ENCODE measurements at regions not wholly inside any gene's neighbourhood (a gene's known extent, or its start where the extent isn't known, plus 50 kb on each side); places are given as distances from the start of the nearest gene placed in this dataset.
A peak's percentile ranks its signal among the peaks of the same experiment; 100 is the strongest.

DNA sequence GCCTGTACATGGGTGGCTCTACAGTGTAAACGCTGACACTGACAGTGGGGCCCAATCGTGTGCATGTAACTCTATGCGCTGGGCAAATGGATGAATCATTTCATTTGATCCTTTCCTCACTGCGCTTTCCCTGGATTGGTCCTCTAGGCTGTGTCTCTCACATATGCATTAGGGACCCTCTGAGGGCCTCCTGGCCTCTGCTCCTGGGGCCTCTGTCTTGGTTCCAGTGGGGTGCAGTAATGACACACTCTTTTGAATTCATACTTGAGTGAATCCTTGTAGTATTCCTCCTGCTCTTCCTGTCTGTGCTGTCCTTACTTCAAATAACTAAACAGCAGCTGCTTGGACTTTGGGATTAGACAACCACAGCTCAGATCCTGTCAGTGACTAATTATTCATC is 176.5 kb upstream of the ADO start:
- no peak for DNase-seq (ENCODE audit: low spot score)

DNA sequence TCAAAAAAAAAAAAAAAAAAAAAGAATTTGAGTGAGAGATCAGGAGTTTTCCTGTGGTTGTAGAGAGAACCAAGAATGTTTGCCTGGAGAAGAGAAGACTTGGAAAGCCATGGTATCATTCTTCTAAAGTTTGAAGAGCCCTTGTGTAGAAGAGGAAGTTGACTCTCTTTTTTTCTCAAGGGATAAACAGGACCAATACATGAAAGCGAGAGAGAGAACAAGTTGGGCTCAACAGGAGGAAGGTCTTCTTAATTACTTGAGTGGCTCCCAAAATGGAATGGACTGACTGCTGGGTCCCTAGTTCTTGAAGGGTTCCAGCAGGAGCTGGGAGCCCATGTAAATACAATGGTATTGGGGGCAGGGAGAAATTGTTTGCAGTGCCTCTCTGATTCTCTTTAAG is 173.3 kb upstream of the ADO start:
- DNase-seq (ENCODE audit: low spot score): no peak

GRCh38 chr10:62632071-62632809 is 172.3 kb upstream of the ADO start:
- DNase-seq (ENCODE audit: low spot score): peak; percentile 74

- no peak for DNase-seq (ENCODE audit: low spot score)
Measured at GRCh38 chr10:62633976-62634375, 170.5 kb upstream of the ADO start.

DNA sequence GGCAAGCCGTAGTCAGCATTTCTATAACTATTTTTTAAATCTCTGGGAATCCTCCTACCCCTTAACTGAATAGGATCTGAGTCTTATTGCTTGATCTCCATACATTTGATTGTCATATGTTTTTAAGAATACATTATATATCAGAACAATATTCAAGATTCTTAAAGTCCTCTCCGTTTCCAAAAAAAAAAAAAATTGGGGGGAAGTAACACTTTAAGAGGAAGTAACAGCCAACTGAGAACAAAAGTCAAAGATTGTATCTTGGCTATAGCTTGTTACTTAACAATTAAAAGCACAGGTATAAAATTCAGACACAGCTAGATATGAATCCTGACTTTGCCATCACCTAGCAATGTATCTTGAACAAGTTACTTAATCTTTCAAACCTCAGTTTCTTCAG is 169.9 kb upstream of the ADO start:
- no peak for DNase-seq (ENCODE audit: low spot score)

GRCh38 chr10:62635127-62635526 is 169.4 kb upstream of the ADO start:
- DNase-seq (ENCODE audit: low spot score): no peak

- no peak for DNase-seq (ENCODE audit: low spot score)
Measured at GRCh38 chr10:62636825-62637248, 167.7 kb upstream of the ADO start.

DNA sequence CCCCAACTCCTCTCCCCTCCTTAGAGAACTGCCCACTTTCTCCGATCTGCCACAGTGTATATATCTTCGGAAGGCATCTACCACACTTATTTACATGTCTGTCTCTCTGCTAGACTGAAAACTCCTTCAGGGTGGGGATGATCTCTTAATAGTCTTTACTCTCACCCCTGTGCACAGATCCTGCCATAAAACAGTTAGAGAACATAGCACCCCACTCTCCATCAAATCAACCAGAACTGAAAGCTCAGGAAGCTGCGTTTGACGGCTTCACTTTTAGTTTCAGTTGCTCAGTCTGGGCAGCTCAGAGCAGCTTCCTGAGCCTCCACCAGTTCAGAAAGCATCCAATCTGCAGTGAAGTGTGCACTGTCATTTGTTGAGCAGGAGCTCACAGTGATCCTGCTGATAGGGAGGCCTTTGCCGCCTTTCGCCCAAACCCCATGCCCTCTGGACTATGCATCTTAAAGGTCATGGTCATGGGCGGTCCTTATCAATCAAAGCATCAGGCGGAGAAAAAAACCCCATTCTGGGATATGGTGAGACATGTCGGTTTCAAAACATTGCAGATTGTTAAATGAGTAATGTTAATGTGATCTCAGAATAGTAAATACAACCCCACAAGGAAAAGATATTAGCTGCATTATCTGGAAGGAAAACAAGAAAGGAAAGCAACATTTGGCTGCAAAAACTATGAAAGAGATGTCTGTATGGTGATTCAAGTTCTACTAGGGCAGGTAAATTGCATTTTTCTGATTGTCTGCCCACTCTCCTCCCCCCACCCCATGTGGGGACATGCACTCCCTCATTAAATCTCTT is 167.1 kb upstream of the ADO start:
- peak; percentile 22 for DNase-seq (ENCODE audit: low spot score)

- no peak for DNase-seq (ENCODE audit: low spot score)
Measured at GRCh38 chr10:62638062-62638477, 166.4 kb upstream of the ADO start.

- DNase-seq (ENCODE audit: low spot score): no peak
Measured at GRCh38 chr10:62639144-62639543, 165.4 kb upstream of the ADO start.

GRCh38 chr10:62640411-62640810 is 164.1 kb upstream of the ADO start:
- DNase-seq (ENCODE audit: low spot score): peak; percentile 13

- no peak for DNase-seq (ENCODE audit: low spot score)
Measured at GRCh38 chr10:62643606-62644587, 160.6 kb upstream of the ADO start.

- no peak for DNase-seq (ENCODE audit: low spot score)
Measured at GRCh38 chr10:62647375-62648092, 157.0 kb upstream of the ADO start.

DNA sequence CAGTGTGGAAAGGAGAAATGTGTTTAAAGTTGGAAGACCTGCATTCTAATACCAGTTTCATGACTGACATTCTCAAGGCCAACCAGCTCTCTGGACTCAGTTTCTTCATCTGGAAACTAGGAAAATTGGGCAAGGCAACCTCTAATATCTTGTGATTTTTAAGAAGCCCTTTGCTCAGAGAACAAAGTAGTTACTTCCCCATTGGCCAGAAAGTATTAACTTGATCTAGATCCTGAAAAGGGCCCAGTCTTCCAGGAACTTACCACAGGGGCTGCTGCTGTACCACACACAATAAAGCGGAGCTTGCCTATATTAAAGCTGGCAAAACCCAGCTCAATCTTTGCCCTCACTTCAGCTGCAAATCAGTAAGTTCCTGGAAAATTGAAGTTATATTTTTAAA is 155.6 kb upstream of the ADO start:
- no peak for DNase-seq (ENCODE audit: low spot score)

GRCh38 chr10:62650411-62650810 is 154.1 kb upstream of the ADO start:
- DNase-seq (ENCODE audit: low spot score): no peak

DNA sequence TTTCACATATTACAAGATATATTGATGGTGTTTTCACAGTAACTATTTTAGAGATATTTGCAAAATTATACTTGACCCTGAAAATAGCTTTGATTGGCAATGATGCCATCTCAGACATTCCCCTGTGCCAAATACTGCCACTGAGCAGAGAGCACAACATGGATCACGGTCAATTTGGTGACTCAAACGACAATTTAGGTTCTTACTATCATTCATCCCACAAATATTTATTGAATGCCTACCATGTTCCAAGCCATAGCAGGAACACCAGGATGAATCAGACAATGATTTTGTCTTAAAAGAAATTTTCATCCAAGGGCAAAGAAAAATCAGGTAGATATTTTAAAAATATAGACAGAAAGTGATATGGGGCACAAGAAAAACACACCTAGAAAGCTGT is 153.2 kb upstream of the ADO start:
- DNase-seq (ENCODE audit: low spot score): no peak

DNA sequence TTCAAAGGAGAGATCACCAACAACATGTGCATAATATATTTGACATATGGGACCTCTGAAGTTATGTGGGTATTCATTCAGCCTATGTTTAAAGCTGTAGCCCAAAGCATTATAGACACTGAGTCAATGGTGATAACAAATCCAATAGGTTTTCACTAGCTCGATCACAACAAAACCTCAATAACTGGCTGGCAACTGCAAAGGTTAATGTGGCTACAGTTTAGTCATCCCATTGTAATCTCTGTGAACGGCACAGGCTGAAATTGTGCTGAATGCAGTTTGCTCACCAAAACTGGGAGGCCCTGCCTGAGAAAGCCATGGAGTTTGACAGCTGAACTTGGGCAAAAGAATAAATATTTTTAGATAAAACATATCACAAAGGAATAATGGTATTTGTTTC is 152.4 kb upstream of the ADO start:
- no peak for DNase-seq (ENCODE audit: low spot score)

GRCh38 chr10:62652564-62652963 is 152.0 kb upstream of the ADO start:
- DNase-seq (ENCODE audit: low spot score): no peak

DNA sequence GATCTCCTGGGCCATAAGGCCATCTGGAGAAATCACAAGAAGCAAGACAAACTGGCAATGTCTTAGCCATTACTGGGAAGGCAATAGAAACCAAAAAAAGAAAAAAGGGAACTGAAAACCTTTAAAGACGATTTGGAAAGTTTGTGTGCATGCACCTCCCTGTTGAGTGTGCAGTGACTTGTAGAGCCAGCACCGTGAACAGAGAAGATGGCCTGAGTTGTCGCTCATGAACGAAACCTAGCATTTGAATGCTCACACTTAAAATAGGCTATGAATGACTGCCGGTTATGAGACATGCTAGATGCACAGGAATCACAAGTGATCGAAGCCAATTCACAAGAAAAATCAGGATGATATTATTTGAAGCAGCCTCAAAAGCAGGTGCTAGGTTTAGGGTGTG is 151.3 kb upstream of the ADO start:
- DNase-seq (ENCODE audit: low spot score): no peak

DNA sequence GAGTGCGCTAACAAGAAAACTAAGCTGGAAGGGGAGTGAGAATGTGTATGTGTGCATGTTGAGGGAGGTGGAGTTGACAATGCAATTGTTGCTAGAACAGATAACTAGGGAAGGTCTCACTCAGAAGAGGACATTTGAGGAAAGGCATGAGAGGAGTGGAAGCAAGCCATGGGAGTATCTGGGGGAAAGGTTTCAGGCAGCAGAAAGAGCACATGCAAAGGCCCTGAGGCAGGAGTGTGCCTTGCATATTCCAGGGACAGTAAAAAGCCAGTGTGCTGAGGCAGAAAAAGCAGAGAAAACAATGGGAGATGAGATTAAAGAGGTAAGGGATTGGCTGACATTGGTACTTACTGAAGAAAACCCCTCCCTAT is 149.6 kb upstream of the ADO start:
- no peak for DNase-seq (ENCODE audit: low spot score)

DNA sequence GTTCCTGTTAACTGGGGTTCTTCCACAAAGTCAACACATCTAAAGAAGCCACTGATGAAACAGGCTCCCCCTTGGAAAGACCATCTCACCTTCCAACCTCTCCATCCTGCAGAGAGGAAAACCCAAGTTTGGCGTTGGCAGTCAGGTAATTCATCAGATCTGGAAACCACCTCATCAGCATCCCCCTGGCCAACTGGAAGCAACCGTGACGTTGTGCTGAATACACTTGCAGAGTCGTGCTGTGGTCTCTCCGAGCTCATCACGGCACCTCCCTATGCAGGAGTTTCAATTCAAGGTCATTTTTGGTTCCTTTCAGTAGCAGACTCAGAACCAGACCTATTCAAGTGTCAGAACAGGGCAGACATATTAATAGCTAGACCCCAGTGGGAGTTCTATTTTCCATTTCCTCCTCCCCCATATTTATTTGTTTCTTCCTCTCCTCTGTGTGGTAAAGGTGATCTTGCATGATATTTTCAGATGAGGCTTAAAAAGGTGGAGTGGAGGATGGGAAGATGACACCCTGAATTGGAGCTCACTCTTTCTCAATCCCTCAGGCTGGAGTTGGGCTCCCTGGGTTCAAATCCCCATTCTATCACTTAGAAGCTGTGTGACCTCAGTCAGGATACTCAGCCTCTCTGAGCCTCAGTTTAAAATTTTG is 149.1 kb upstream of the ADO start:
- no peak for DNase-seq (ENCODE audit: low spot score)

Measured in H4 (cell line).